Neural cell (in vitro differentiated cells): ENCODE measurements at regions not wholly inside any gene's neighbourhood (a gene's known extent, or its start where the extent isn't known, plus 50 kb on each side); places are given as distances from the start of the nearest gene placed in this dataset.

ENCODE experiments used
- CTCF ChIP-seq: fragments of 450-650 bp; IDR thresholded peaks from 2 replicates; pipeline ENCODE4 v1.5.1; 2014; ENCODE audit warnings: antibody characterized with exemption, mild to moderate bottlenecking, moderate library complexity; ENCODE audit not compliant: poor library complexity, severe bottlenecking
- EP300 ChIP-seq: fragments of 450-650 bp; conservative IDR thresholded peaks from 2 replicates; pipeline ENCODE4 v1.6.1; 2014; ENCODE audit warnings: antibody characterized with exemption, mild to moderate bottlenecking, moderate library complexity; ENCODE audit not compliant: poor library complexity, severe bottlenecking
- MXI1 ChIP-seq: fragments of 450-650 bp; conservative IDR thresholded peaks from 2 replicates; pipeline ENCODE4 v1.6.1; 2014; ENCODE audit warnings: antibody characterized with exemption, mild to moderate bottlenecking; ENCODE audit not compliant: poor library complexity, severe bottlenecking
- RAD21 ChIP-seq: fragments of 450-650 bp; conservative IDR thresholded peaks from 2 replicates; pipeline ENCODE4 v1.6.1; 2014; ENCODE audit warnings: antibody characterized with exemption, mild to moderate bottlenecking, moderate library complexity
- REST ChIP-seq: IDR thresholded peaks from 2 replicates; pipeline ENCODE4 v1.6.1; 2012; ENCODE audit warnings: borderline replicate concordance
- TAF1 ChIP-seq: IDR thresholded peaks from 2 replicates; pipeline ENCODE4 v1.6.1; 2012; ENCODE audit warnings: low read depth

- TF ChIP-seq CTCF (no peak), EP300 (no peak), RAD21 (no peak), TAF1 (no peak), REST (no peak), MXI1 (no peak)
Measured at GRCh38 chr14:61953602-61954001, 191.4 kb downstream of the SNAPC1 start.
